Skeletal muscle cell (primary cell): ENCODE measurements at regions not wholly inside any gene's neighbourhood (a gene's known extent, or its start where the extent isn't known, plus 50 kb on each side); places are given as distances from the start of the nearest gene placed in this dataset.
A peak's percentile ranks its signal among the peaks of the same experiment; 100 is the strongest.

Experiments
- DNase-seq: peaks from one replicate; pipeline ENCODE4 v3.0.0-alpha.2; 2010; ENCODE audit warnings: low read depth
- H3K4me3 ChIP-seq: 2 replicates; pipeline ENCODE4 v1.5.1; 2011; ENCODE audit warnings: low read depth, mild to moderate bottlenecking, control low read depth, low read length, moderate library complexity

GRCh38 chr13:79674765-79675515 is 194.0 kb downstream of the NDFIP2 start:
- H3K4me3 ChIP-seq = no peak overlapping the region
- DNase-seq = no peak

GRCh38 chr13:79673993-79674377 is 193.0 kb downstream of the NDFIP2 start:
- DNase-seq = no peak
- H3K4me3 ChIP-seq = no peak overlapping the region

- no peak for DNase-seq
These were observed 192.5 kb downstream of the NDFIP2 start for GRCh38 chr13:79673310-79673992.

GRCh38 chr13:79671420-79671819 is 190.5 kb downstream of the NDFIP2 start:
- no peak for DNase-seq

More at GRCh38 chr13:79673310-79673992, 192.5 kb downstream of the NDFIP2 start:
- no peak overlapping the region for H3K4me3 ChIP-seq

GRCh38 chr13:79668201-79668752 is 187.3 kb downstream of the NDFIP2 start:
- DNase-seq = no peak
- H3K4me3 ChIP-seq = no peak overlapping the region

More at GRCh38 chr13:79671420-79671819, 190.5 kb downstream of the NDFIP2 start:
- H3K4me3 ChIP-seq = no peak overlapping the region

DNA sequence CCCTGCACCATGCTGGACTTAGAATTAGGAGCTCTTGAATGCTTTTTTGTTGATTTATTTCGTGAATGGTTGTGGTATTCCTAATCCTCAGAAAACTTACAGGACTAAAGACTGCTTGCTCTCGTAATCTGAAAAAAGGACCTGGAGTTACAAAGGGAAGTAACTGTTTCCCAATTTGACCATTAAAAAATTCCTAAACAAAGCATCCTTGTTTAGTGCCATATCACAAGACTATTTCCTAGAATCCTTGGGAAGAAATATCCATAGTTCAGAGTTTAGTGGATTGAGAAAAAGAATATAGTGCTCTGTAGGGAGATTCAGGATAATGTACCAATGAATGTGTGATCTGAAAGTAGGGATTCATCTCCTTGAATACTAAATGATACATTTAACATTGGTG is 186.8 kb downstream of the NDFIP2 start:
- DNase-seq = no peak
- no peak overlapping the region for H3K4me3 ChIP-seq

DNA sequence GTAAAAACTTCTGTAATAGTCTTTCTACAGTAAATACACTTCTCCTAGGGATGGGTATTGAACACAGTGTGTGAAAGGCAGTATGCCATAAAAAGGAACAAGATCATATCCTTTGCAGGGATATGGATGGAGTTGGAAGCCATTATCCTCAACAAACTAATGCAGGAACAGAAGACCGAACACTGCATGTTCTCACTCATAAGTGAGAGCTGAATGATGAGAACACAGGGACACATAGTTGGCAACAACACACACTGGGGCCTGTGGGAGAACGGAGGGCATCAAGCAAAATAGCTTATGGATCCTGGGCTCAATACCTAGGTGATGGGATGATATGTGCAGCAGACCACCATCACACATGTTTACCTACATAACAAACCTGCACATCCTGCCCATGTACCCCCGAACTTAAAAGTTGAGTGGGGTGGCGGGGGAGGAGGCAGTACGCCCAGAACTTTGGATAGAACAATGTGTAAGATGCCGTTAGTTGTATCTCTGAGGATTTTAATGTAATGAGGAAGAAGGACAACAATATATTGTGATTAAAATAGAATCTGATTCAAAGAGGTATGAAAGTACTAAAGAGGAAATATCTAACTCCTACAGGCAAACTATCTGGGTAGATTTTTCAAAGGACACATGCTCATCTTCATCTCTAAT is 183.2 kb downstream of the NDFIP2 start:
- no peak for DNase-seq
- no peak overlapping the region for H3K4me3 ChIP-seq

GRCh38 chr13:79663435-79663834 is 182.5 kb downstream of the NDFIP2 start:
- no peak for DNase-seq

DNA sequence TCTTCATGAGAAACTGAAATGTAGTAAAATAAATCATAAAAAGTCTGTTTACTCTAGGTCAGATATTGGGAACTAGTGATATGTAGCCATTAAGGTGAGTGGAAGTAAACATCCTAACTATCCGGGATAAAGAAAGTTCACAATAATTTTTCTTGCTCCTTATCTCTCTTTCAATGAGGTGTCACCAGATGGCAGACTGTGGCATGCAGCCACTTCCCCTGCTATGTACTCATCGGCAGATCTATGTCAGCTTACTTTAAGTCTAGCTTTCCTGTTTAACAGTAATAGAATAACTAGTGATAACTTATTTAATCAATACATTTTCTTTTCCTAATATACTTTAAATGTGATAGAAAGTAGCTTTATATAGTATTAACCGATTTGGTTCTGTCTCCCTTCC is 181.9 kb downstream of the NDFIP2 start:
- no peak overlapping the region for H3K4me3 ChIP-seq
- no peak for DNase-seq

More at GRCh38 chr13:79663435-79663834, 182.5 kb downstream of the NDFIP2 start:
- no peak overlapping the region for H3K4me3 ChIP-seq

GRCh38 chr13:79660361-79660760 is 179.4 kb downstream of the NDFIP2 start:
- no peak for DNase-seq

GRCh38 chr13:79659121-79659521 is 178.2 kb downstream of the NDFIP2 start:
- DNase-seq = peak; percentile 77
- H3K4me3 ChIP-seq = no peak overlapping the region

More at GRCh38 chr13:79660361-79660760, 179.4 kb downstream of the NDFIP2 start:
- no peak overlapping the region for H3K4me3 ChIP-seq

- no peak overlapping the region for H3K4me3 ChIP-seq
- no peak for DNase-seq
These were observed 177.5 kb downstream of the NDFIP2 start for GRCh38 chr13:79658333-79658975.

- DNase-seq = no peak
- no peak overlapping the region for H3K4me3 ChIP-seq
These were observed 174.6 kb downstream of the NDFIP2 start for GRCh38 chr13:79655509-79655908.

GRCh38 chr13:79654520-79654919 is 173.6 kb downstream of the NDFIP2 start:
- DNase-seq = no peak
- no peak overlapping the region for H3K4me3 ChIP-seq

DNA sequence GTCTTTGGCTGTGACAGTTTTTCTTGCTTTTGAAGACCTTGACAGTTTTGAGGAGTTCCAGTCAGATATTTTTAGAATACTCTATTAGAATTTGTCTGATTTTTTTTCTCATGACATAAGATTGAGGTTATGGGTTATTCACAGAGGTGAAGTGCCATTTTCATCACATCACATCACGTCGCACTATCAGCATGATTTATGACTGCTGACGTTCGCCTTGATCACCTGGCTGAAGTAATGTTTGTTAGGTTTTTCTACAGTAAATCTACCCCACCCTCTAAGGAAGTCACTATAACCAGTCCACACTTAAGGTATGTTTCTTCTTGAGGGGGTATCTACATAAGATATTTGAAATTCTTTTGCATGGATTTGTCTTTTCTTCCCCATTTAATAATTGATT is 169.7 kb downstream of the NDFIP2 start:
- H3K4me3 ChIP-seq = no peak overlapping the region
- DNase-seq = no peak

DNA sequence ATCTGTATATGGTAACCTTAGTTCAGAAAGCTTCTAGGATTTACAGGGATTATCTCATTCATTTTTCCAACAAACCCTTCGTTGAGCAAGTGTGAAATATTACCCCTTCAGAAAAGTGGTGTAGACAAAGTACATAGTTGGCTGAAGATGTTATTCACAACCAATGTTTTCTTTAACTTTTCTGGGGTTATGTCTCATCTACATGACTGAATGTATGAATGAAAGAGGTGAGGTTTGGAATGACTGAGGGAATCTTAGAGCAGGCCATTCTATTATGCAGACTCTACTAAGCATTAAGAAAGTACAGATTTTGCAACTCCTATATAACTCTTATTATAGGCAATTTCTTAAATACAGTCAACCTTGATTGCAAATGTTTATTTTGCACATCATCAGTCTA is 167.2 kb downstream of the NDFIP2 start:
- no peak overlapping the region for H3K4me3 ChIP-seq
- DNase-seq = no peak

GRCh38 chr13:79647533-79647932 is 166.6 kb downstream of the NDFIP2 start:
- DNase-seq = peak; percentile 42
- no peak overlapping the region for H3K4me3 ChIP-seq

DNA sequence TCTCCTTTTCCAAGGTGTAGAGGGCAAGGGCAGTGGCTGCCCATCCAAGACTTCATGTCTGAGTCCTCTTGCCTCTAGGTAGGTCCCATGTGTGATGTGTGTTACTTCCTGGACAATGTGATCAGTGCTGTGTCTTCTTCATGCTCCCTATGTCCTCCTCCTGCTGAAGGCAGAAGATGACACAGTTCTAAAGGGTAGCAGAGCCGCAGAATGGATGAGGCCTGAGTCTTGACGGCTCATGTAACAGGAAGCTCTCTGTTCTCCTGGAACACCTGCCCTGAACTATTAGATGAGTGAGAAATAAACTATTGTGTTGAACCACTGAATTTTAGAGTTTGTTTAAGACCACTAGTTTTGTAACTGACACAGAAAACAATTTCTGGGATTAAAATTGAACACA is 165.9 kb downstream of the NDFIP2 start:
- DNase-seq = no peak
- H3K4me3 ChIP-seq = no peak overlapping the region

- H3K4me3 ChIP-seq = no peak overlapping the region
- DNase-seq = no peak
These were observed 164.6 kb downstream of the NDFIP2 start for GRCh38 chr13:79645569-79645968.

DNA sequence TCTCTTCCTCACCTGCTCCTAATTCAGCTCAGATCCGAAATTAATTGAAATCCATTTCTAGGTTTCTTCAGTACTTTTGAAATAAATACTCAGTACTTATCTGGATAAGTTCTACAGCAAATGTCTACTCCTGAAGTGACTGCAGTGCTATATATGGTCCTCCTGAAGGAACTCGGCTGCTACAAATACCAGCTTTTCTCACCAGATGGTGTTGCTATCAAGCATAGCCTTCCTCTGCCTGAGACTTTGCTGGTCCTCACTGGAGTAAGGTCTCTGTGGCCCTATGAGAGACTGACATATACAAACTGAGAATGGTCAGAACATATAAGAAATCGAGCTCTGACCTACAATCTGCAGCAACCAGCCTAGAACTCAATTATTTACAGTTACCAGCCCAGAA is 161.6 kb downstream of the NDFIP2 start:
- no peak overlapping the region for H3K4me3 ChIP-seq
- DNase-seq = no peak
